K562 (cell line): ENCODE measurements at regions not wholly inside any gene's neighbourhood (a gene's known extent, or its start where the extent isn't known, plus 50 kb on each side); places are given as distances from the start of the nearest gene placed in this dataset.

Source experiments
- ATAC-seq: fragments of 200-7000 bp; cut with Tn5 transposase; 3 replicates; pipeline ENCODE4 v1.9.1; 2020; ENCODE audit warnings: moderate library complexity
- BruUV-seq: library from RNA; stranded (reverse); fragments of 400-500 nt; replicated peaks from 2 replicates; lab custom pipeline; 2021; lab: Mats Ljungman, UMichigan
- CTCF ChIA-PET: fragments of 300-600 bp; formaldehyde crosslinking; extraction: SDS; loops from one replicate; lab custom pipeline; 2021; ENCODE audit warnings: low intra/inter-chr PET ratio; lab: Yijun Ruan, JAX
- POLR2A ChIA-PET: fragments of 300-600, 350-650 bp; sonication (Branson Sonifier 250); formaldehyde crosslinking; extraction: SDS; loops from one replicate; lab custom pipeline; 2021; ENCODE audit warnings: antibody characterized with exemption, inconsistent platforms; lab: Yijun Ruan, JAX
- DNase-seq, 4 experiments: peaks; one replicate each; pipeline versions ENCODE4 v3.0.0 to v3.0.0-alpha.2; 2011 to 2018; ENCODE audit warnings: low spot score in 3 of 4, mixed read lengths in 3 of 4; ENCODE audit errors: extremely low read depth in 1 of 4
- FAIRE-seq: peaks from 2 replicates; lab custom pipeline; 2011; peaks lifted over from hg19 to GRCh38; lab: Jason Lieb, UNC
- H2AFZ ChIP-seq: 2 replicates; pipeline ENCODE4 v1.6.0; 2011; ENCODE audit warnings: low read depth, low read length, control low read depth, inconsistent platforms
- H3K27ac ChIP-seq: fragments of 200-600 bp; 3 replicates; pipeline ENCODE4 v1.8.0; 2011; ENCODE audit warnings: low read depth, mild to moderate bottlenecking, control low read depth, inconsistent platforms, low read length, moderate library complexity, mixed read lengths; ENCODE audit errors: extremely low read depth
- H3K27me3 ChIP-seq, 2 experiments: fragments of 300-600 bp in 1 of 2; 2 replicates in 1 of 2; 3 replicates in 1 of 2; pipeline versions ENCODE4 v1.6.0 to v1.8.0; 2011; ENCODE audit warnings: inconsistent platforms in 2 of 2, low read length in 2 of 2, mild to moderate bottlenecking in 1 of 2, mixed read lengths in 1 of 2, moderate library complexity in 1 of 2; ENCODE audit not compliant: control insufficient read depth in 2 of 2, insufficient read depth in 2 of 2
- H3K36me3 ChIP-seq: fragments of 300-600 bp; 3 replicates; pipeline ENCODE4 v1.8.0; 2011; ENCODE audit warnings: mild to moderate bottlenecking, low read length, inconsistent platforms; ENCODE audit not compliant: control insufficient read depth, insufficient read depth
- H3K4me1 ChIP-seq, 2 experiments: fragments of 200-600 bp in 1 of 2; replicated peaks in 1 of 2; 2 replicates in 1 of 2; 3 replicates in 1 of 2; pipeline versions ENCODE4 v1.5.1 to v1.8.0; 2011; ENCODE audit warnings: inconsistent platforms in 2 of 2, low read length in 2 of 2, mild to moderate bottlenecking in 1 of 2, mixed read lengths in 1 of 2, moderate library complexity in 1 of 2; ENCODE audit not compliant: control insufficient read depth in 2 of 2, insufficient read depth in 2 of 2
- H3K4me2 ChIP-seq: 2 replicates; pipeline ENCODE4 v1.6.1; 2011; ENCODE audit warnings: low read length, control low read depth, inconsistent platforms, mixed read lengths; ENCODE audit not compliant: insufficient read depth
- H3K4me3 ChIP-seq: fragments of 200-600 bp; sonication (generic), shearing (Covaris generic); 2 replicates; pipeline ENCODE4 v1.5.1; 2016; ENCODE audit warnings: control low read depth, inconsistent platforms
- H3K79me2 ChIP-seq: fragments of 200-600 bp; 3 replicates; pipeline ENCODE4 v1.8.0; 2011; ENCODE audit warnings: low read length, inconsistent platforms; ENCODE audit not compliant: control insufficient read depth, insufficient read depth
- H3K9ac ChIP-seq, 2 experiments: 2 replicates each; pipeline versions ENCODE4 v1.6.0 to v1.6.1; 2011; ENCODE audit warnings: low read depth in 2 of 2, low read length in 2 of 2, control low read depth in 1 of 2, inconsistent platforms in 1 of 2, mild to moderate bottlenecking in 1 of 2, mixed read lengths in 1 of 2; ENCODE audit not compliant: insufficient read depth in 1 of 2
- H3K9me1 ChIP-seq: one replicate; pipeline ENCODE4 v1.6.0; 2011; ENCODE audit warnings: inconsistent platforms, mild to moderate bottlenecking, low read length, moderate library complexity; ENCODE audit not compliant: control insufficient read depth, insufficient read depth
- H3K9me3 ChIP-seq: replicated peaks from 2 replicates; pipeline ENCODE4 v1.5.1; 2011; ENCODE audit warnings: low read depth, low read length, inconsistent platforms; ENCODE audit not compliant: control insufficient read depth, insufficient read depth
- H4K20me1 ChIP-seq: replicated peaks from 2 replicates; pipeline ENCODE4 v1.6.1; 2011; ENCODE audit warnings: low read length, inconsistent platforms, mixed read lengths; ENCODE audit not compliant: control insufficient read depth, insufficient read depth
- CLOCK ChIP-seq: fragments of 250-450 bp; sonication (Bioruptor Pico); IDR thresholded peaks from 2 replicates; pipeline ENCODE4 v1.4.0; 2020; ENCODE audit warnings: mild to moderate bottlenecking, moderate library complexity, borderline replicate concordance
- CTCFL ChIP-seq: IDR thresholded peaks from 2 replicates; pipeline ENCODE4 v1.6.1; 2011; ENCODE audit warnings: borderline replicate concordance, low read depth, mild to moderate bottlenecking, moderate library complexity, low read length; ENCODE audit not compliant: insufficient read depth, poor library complexity, severe bottlenecking
- ELF4 ChIP-seq: fragments of 450-650 bp; formaldehyde crosslinking; IDR thresholded peaks from 2 replicates; pipeline ENCODE4 v1.4.0; 2022; ENCODE audit warnings: missing genetic modification characterization
- FOXJ2 ChIP-seq: fragments of 200-800 bp; sonication (Bioruptor generic); IDR thresholded peaks from 2 replicates; pipeline ENCODE4 v1.6.1; 2016; ENCODE audit warnings: missing genetic modification characterization, missing compliant biosample characterization
- KAT7 ChIP-seq: sonication (generic); formaldehyde crosslinking; IDR thresholded peaks from 2 replicates; pipeline ENCODE4 v1.8.0; 2022; ENCODE audit warnings: missing genetic modification reagents, mild to moderate bottlenecking, borderline replicate concordance
- ZBTB11 ChIP-seq, 3 experiments: fragments of 200-800 bp in 1 of 3; fragments of 250-450 bp in 1 of 3; fragments of 450-650 bp in 1 of 3; sonication (Bioruptor Pico) in 1 of 3; sonication (Bioruptor generic) in 1 of 3; formaldehyde crosslinking in 1 of 3; IDR thresholded peaks; 2 replicates each; pipeline versions ENCODE4 v1.6.1 to v1.8.0; 2016 to 2022; ENCODE audit warnings: mild to moderate bottlenecking in 2 of 3, missing genetic modification characterization in 2 of 3, missing compliant biosample characterization in 1 of 3, moderate library complexity in 1 of 3
- ZBTB26 ChIP-seq: fragments of 450-650 bp; formaldehyde crosslinking; IDR thresholded peaks from 2 replicates; pipeline ENCODE4 v1.4.0; 2022; ENCODE audit warnings: missing genetic modification characterization
- WGBS: fragments of 100-300 bp; shearing (Covaris generic); methylation state at CpG from one replicate; pipeline ENCODE4 v1.1.6; 2016; ENCODE audit warnings: low coverage, mixed read lengths; ENCODE audit not compliant: insufficient coverage; ENCODE audit errors: missing lambda C conversion rate; 5-methylcytosine and 5-hydroxymethylcytosine counted together
- in situ Hi-C: fragments of 300-500 bp; cut with MboI; formaldehyde crosslinking; loops from 4 replicates; pipeline ENCODE4 v1.15.0; 2018; ENCODE audit warnings: inconsistent platforms, mixed read lengths
- intact Hi-C: fragments of 100-400 bp; cut with micrococcal nuclease; formaldehyde crosslinking; loops from 2 replicates; pipeline ENCODE4 v1.14.2; 2022

GRCh38 chr22:42324566-42324965 is 54.1 kb upstream of the TCF20 start:
- H3K4me3 ChIP-seq: no peak overlapping the region
- no peak overlapping the region for H3K9ac ChIP-seq
- TF ChIP-seq CLOCK (CRISPR knock-in tag) (no peak), KAT7 (CRISPR knock-in tag) (no peak), CTCFL (no peak), ZBTB26 (CRISPR knock-in tag) (no peak), FOXJ2 (tag) (no peak), ZBTB11 (CRISPR knock-in tag; IDR thresholded peaks at IDR 0.05) (no peak), ELF4 (CRISPR knock-in tag) (no peak)
- CTCF ChIA-PET: no interaction called here
- peaks cover 0 to 20% of the 10 kb centered on the region in 2 experiments; a peak in 2 of 5 replicates for H3K4me1 ChIP-seq
- in situ Hi-C loops (no loop called here), intact Hi-C loops (no loop called here)
- H3K27ac ChIP-seq: no peak overlapping the region
- DNase-seq (no peak), ATAC-seq (no peak), FAIRE-seq (no peak)
- BruUV-seq: no TSS peak
- H3K36me3 ChIP-seq: no peaks in the 10 kb centered on the region
- peaks cover 0 to 11% of the 10 kb centered on the region in 2 experiments; a peak in 2 of 5 replicates for H3K27me3 ChIP-seq
- POLR2A ChIA-PET: interaction anchor here (1.1 kb wide), 1 partner anchor 34 kb away, joined by 4 read pairs; no protein-coding TSS in a partner anchor
- H2AFZ ChIP-seq: no peak overlapping the region
- no peaks in the 10 kb centered on the region; the same call in 1 of the 2 replicates for H4K20me1 ChIP-seq
- no peak overlapping the region for H3K4me2 ChIP-seq
- WGBS: 21% methylated on average over 4 of the region's 5 CpGs
- H3K9me3 ChIP-seq: no peaks in the 10 kb centered on the region
- H3K9me1 ChIP-seq: no peaks in the 10 kb centered on the region
- no peaks in the 10 kb centered on the region for H3K79me2 ChIP-seq
